PC-9 (cell line): ENCODE measurements at regions not wholly inside any gene's neighbourhood (a gene's known extent, or its start where the extent isn't known, plus 50 kb on each side); places are given as distances from the start of the nearest gene placed in this dataset.

Source experiments
- EZH2 ChIP-seq: fragments of 200-600 bp; sonication (generic); IDR thresholded peaks from 2 replicates; pipeline ENCODE4 v1.8.0; 2017; ENCODE audit warnings: antibody characterized with exemption, low read depth
- TF ChIP-seq, protein P1 (sequence below): fragments of 200-600 bp; sonication (generic); conservative IDR thresholded peaks from 2 replicates; pipeline ENCODE4 v1.6.1; 2017; ENCODE audit warnings: mixed run types, antibody characterized with exemption, mild to moderate bottlenecking, moderate library complexity

- TF ChIP-seq, protein P1, sequence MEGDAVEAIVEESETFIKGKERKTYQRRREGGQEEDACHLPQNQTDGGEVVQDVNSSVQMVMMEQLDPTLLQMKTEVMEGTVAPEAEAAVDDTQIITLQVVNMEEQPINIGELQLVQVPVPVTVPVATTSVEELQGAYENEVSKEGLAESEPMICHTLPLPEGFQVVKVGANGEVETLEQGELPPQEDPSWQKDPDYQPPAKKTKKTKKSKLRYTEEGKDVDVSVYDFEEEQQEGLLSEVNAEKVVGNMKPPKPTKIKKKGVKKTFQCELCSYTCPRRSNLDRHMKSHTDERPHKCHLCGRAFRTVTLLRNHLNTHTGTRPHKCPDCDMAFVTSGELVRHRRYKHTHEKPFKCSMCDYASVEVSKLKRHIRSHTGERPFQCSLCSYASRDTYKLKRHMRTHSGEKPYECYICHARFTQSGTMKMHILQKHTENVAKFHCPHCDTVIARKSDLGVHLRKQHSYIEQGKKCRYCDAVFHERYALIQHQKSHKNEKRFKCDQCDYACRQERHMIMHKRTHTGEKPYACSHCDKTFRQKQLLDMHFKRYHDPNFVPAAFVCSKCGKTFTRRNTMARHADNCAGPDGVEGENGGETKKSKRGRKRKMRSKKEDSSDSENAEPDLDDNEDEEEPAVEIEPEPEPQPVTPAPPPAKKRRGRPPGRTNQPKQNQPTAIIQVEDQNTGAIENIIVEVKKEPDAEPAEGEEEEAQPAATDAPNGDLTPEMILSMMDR: no peak
- no peak for TF ChIP-seq EZH2
Measured at GRCh38 chr9:113805486-113806132, 70.5 kb upstream of the ZNF618 start.
